ENCODE measurements at regions not wholly inside any gene's neighbourhood (a gene's known extent, or its start where the extent isn't known, plus 50 kb on each side); places are given as distances from the start of the nearest gene placed in this dataset.

- DNase-seq, result no peak
Measured at GRCh38 chr20:60389882-60390281, 431.7 kb downstream of the CDH26 start.

GRCh38 chr20:60395991-60396390 lies 437.8 kb downstream of the CDH26 start:
- DNase-seq, result peak; percentile 4

- DNase-seq, result no peak
Measured at GRCh38 chr20:60400567-60400966, 442.3 kb downstream of the CDH26 start.

- DNase-seq, result no peak
Measured at GRCh38 chr20:60402189-60403058, 444.2 kb downstream of the CDH26 start.

- DNase-seq, result peak; percentile 23
Measured at GRCh38 chr20:60403105-60403741, 445.0 kb downstream of the CDH26 start.

DNA sequence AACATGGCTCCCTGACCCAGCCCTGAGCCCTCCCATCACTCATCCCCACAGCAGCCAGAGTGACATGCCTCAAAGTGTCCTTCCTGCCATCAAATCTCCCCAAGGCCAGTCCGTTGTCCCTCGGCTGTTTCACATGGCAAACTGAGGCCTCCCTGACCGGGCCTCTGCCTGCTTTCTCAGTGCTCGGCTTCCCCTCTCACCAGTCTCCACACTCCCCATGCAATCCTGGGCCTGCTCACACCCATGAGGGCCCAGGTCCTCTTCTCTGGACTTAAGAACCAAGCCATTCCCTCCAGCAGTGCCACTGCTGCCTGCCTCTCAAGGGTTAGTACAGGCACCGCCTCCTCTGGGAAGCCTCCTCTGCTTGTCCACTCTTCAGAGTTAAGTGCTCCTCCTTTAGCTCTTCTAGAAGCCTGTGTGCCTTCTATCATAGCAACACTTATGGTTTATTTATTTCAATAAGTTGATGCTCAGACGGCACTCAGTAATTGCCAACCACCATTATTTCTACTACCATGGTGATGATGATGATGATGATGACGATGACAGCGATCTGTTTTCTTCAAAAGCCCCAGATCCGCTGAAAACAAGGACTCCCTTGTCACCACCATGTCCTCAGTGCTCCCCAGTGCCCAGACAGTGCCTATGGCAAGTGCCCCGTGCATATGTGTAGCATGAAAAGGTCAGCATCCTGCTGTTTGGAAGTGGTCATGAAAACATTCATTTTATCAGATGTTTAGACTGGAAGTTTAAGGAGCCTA lies 449.0 kb downstream of the CDH26 start:
- no peak for DNase-seq

- no peak for DNase-seq
Measured at GRCh38 chr20:60407938-60408337, 449.7 kb downstream of the CDH26 start.

GRCh38 chr20:60408435-60408834 lies 450.2 kb downstream of the CDH26 start:
- no peak for DNase-seq

DNA sequence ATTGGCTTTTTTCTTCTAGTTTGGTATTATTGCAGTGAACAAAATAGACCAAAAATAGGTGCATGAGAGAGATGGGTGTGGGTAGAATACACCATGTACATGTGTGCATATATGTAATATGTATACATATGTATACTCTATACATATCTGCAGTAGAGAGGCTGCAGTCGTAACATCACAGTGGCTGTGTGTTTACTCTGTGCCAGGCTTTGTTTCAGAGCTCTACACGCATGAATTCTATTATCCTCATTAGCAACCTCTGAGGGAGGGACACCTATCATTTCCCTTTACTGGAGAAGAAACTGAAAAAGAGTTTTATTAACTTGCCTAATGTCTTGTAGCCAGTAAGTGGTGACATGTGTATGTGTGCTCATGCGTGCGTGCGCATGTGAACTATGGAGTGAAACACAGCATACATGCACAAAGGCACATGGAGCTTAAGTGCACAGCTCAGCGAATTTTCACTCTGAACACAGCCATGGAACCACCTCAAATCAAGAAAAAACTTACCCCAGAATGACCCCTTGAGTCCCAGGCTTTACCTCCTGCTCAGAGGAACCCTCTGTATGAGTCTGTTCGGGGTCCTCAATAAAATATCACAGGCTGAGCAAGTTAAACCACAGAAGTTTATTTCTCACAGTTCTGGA lies 452.5 kb downstream of the CDH26 start:
- no peak for DNase-seq

GRCh38 chr20:60411813-60412212 lies 453.6 kb downstream of the CDH26 start:
- DNase-seq, result no peak

GRCh38 chr20:60420676-60421229 lies 462.5 kb downstream of the CDH26 start:
- DNase-seq, result no peak

DNA sequence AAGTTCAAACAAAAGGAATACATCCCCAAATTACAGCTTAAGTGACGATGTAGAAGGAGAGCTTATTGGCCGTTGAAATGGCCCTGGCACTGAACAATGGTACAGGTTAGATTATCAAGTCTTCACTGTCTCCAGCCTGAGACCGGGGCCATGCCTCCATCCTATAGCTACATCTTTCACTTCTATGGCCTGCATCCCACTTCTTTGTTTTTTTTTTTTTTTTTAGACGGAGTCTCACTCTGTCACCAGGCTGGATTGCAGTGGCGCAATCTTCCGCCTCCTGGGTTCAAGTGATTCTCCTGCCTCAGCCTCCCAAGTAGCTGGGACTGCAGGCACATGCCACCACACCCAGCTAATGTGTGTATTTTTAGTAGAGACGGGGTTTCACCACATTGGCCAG lies 464.6 kb downstream of the CDH26 start:
- DNase-seq, result no peak

- DNase-seq, result no peak
Measured at GRCh38 chr20:60424267-60424902, 466.2 kb downstream of the CDH26 start.

- DNase-seq, result no peak
Measured at GRCh38 chr20:60427516-60427915, 469.3 kb downstream of the CDH26 start.

DNA sequence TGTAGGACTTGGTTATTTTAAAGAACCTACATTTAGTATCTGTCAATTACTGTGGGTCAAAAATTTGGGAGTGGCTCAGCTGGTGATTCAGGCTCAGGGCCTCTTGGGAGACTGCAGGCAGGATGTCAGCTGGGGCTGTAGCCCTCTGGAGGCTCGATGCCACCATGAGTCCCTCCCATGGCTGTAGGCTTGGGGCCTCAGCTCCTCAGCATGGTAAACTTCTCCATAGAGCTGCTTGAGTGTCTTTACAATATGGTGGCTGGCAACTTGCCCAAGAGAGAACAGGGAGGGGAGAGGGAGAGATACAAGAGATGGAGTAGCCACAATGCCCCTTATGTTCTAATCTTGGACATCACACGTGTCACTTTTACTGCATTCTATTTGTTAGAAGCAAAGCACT lies 470.4 kb downstream of the CDH26 start:
- DNase-seq, result no peak

DNA sequence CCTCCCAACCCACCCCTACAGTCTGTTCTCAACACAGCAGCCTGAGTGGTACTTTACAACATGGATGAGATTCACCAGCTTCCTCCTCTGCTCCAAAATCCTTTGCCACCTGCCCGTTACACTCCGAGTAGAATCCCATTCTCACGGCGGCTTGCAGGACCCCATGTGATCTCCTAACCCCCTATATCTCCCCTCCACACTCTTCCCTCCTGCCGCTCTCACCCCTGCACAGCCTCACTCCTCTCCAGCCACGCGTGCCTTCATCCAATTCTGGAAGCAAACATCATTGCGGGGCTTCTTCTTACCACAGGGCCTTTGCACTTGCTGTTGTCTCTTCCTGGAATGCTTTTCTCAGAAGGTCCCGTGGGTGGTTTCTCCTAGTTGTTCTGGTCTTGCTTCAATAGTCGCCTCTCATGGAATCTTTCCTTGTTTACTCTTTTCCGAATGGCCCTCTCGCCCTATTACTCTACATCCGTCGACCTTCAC lies 472.3 kb downstream of the CDH26 start:
- DNase-seq, result no peak

DNA sequence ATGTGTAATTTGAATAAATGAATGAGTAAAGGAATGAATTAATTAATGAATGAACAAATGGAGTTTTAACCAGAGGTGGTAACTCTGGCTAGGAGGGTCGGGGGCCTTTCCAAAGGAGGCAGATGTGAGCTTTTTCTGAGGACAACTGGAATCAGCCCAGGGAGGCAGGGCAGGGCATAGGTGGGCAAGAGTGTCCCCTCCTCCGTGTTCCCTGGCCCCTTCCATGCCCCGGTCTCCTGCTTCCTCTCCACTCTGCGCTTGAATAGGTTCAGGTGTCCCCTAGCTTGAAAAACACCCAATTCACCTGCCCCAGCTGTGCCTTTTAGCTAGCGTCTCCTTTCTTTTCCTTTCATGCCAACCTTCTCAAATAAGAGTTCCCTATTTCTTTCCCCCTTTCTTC lies 473.1 kb downstream of the CDH26 start:
- no peak for DNase-seq

DNA sequence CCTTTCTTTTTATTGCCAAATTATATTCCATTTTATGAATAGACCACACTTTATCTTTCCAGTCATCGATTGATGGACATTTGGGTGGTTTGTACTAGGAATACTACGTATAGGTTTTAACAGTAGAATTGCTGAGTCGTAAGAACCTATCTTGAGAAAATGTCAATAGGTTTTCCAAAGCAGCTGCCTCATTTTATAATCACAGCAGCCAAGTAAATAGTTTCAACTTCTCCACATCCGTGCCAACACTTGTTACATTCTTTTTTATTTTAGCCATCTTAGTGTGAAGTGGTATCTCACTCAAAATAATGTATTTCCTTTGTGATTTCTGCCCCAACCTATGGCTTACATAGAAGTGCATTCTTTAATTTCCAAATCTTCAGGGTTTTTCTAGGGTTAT lies 479.2 kb downstream of the CDH26 start:
- no peak for DNase-seq

DNA sequence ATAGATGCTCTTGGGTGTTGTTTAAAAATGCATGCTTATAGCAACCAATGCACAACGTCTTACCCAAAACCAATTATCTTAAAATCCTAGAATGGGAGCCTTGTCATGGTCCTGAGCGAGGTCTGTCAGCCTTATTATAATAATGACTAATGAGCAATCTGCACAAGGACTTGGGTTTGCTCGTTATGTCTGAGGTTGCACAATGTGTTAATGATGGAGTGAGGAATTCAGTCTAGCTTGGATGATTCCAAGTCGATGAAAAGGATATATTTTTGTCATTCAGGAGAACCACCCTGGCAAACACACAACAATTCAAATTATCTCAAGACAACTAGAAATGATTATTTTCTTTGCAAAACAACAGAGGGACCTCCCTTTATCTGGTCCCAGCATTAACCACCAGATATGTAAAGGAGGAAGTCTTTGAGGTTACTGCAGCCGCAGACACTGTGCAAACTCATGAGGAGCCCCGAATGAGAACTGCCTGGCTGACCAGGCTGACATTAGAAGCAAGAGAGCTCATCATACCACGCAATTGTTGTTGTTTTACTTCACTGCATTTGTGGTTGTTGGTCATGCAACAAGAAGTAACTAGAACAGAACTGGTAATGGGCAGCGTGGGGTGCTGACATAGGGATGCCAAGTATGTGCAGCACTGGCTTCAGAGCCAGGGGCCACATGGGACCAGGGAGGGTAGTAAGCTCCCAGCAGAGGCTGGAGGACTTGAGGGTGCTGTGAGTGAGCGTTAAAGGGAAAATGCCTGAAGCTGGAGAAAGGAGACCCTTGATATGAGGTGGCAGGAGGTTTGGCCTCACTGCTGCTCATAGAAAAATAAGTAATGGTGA lies 488.3 kb downstream of the CDH26 start:
- DNase-seq, result no peak

DNA sequence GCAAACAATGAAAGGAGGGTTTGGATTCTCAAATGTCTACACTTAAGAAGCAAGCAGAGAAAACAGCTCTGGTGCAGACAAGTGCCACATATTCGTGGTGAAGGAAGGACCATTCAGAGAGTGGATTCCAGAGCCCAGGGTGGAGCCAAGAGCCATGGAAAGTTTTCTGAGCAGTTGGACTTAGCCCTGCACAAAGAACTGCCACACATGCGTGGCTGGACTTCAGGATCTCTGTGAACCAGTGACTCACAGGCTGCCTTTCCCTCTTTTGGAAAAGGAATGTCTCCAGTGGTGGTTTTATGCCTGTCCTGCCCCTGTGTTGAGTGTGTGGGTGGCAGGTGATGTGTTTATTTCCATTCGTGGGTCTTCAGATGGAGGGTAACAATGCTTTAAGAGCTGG lies 489.5 kb downstream of the CDH26 start:
- no peak for DNase-seq

Measured in DMS79 treated with DMSO at 0.1 percent for 48 hours (cell line).